ENCODE measurements at regions not wholly inside any gene's neighbourhood (a gene's known extent, or its start where the extent isn't known, plus 50 kb on each side); places are given as distances from the start of the nearest gene placed in this dataset.

DNA sequence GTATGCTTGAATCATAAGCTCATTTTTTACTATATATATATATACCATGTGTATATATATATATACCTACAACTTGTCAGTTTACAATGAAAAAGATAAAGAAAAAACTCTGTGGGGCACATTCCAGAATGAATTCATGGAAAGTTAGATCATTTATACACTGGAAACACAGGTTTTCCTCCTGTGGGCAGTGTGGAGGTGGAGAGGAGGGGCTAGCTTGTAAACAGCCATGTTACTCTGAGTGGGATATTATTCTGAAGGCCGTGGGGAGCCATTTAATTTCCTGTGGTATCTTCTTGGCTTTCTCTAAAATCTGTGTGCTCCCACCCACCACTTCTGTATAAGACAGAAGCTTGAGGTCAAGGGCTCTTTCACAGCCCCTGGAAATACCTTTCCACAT is 273.4 kb upstream of the MTNR1B start:
- H3K27ac ChIP-seq (ENCODE audit: low read length), result no peak overlapping the region
- H3K9me3 Mint-ChIP-seq, result peaks cover 0 to 5% of the 10 kb centered on the region in 2 donors
- ATAC-seq (no peak), DNase-seq (no peak)
- no peak overlapping the region for H3K4me3 Mint-ChIP-seq
- no peaks in the 10 kb centered on the region for H3K4me1 Mint-ChIP-seq
- no peaks in the 10 kb centered on the region for H3K36me3 Mint-ChIP-seq
- no peak overlapping the region for H3K4me3 ChIP-seq (ENCODE audit: low read length)
- H3K27me3 ChIP-seq (ENCODE audit: control insufficient read depth, insufficient read depth, low read length), result no peaks in the 10 kb centered on the region
- no peaks in the 10 kb centered on the region for H3K9me3 ChIP-seq (ENCODE audit: control insufficient read depth, insufficient read depth, low read length)
- intact Hi-C loops (cut with micrococcal nuclease), result no loop called here
- TF ChIP-seq, protein P1, sequence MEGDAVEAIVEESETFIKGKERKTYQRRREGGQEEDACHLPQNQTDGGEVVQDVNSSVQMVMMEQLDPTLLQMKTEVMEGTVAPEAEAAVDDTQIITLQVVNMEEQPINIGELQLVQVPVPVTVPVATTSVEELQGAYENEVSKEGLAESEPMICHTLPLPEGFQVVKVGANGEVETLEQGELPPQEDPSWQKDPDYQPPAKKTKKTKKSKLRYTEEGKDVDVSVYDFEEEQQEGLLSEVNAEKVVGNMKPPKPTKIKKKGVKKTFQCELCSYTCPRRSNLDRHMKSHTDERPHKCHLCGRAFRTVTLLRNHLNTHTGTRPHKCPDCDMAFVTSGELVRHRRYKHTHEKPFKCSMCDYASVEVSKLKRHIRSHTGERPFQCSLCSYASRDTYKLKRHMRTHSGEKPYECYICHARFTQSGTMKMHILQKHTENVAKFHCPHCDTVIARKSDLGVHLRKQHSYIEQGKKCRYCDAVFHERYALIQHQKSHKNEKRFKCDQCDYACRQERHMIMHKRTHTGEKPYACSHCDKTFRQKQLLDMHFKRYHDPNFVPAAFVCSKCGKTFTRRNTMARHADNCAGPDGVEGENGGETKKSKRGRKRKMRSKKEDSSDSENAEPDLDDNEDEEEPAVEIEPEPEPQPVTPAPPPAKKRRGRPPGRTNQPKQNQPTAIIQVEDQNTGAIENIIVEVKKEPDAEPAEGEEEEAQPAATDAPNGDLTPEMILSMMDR (IDR thresholded peaks at IDR 0.05), result no peak
- WGBS (ENCODE audit: insufficient coverage), result 58% methylated on average over 1 of the region's 1 CpG
- no peaks in the 10 kb centered on the region for H3K4me1 ChIP-seq (ENCODE audit: control insufficient read depth, insufficient read depth, low read length)
- H3K27ac Mint-ChIP-seq, result no peak overlapping the region
- no peaks in the 10 kb centered on the region for H3K36me3 ChIP-seq (ENCODE audit: control insufficient read depth, insufficient read depth, low read length)
- no peaks in the 10 kb centered on the region for H3K27me3 Mint-ChIP-seq (ENCODE audit: low read depth in 2 of 2)

DNA sequence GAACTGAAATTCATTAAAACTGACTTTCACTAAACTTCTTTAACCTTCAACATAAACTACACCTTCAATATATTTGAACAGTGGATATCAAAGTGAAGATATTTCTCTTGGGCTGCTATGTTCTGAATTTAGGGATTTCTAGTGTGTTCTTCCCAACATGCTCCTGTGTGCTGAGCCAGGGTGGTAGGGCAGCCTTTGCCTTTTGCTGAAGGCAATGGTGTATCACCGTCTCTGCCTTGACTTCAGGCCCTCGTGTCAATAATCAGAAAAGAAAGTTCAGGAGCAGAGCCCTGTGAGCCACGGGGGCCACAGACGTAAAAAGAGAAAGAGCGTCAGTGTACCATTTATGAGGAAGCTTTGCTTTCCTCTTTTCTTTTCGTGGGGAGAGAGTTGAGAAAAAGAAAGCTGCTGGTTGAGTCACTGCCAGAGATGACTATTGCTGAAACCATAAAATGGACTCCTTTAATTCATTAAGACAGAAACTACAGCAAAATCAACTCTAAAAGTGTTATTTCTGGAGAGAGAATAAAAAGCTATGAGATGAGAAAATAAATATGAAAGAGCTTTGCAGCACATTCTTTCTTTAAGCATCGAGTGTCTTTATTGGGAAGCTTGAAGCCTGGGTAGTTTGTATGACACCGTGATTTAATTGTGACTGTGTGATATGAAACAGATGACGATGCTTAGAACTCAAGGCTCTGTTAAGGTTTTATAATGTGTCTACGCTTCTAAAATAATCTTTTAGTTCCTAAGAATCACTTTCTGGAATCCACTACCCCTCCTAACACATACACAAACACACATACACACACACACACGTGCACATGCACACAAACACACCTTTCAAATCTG is 271.8 kb upstream of the MTNR1B start:
- Histone ChIP-seq H3K36me3 (ENCODE audit: control insufficient read depth, insufficient read depth, low read length) (no peaks in the 10 kb centered on the region), H3K9me3 (ENCODE audit: control insufficient read depth, insufficient read depth, low read length) (no peaks in the 10 kb centered on the region), H3K27me3 (ENCODE audit: control insufficient read depth, insufficient read depth, low read length) (no peaks in the 10 kb centered on the region), H3K27ac (ENCODE audit: low read length) (no peak overlapping the region), H3K4me1 (ENCODE audit: control insufficient read depth, insufficient read depth, low read length) (no peaks in the 10 kb centered on the region), H3K4me3 (ENCODE audit: low read length) (no peak overlapping the region)
- Mint-ChIP-seq H3K36me3 (no peaks in the 10 kb centered on the region), H3K9me3 (peaks cover 2 to 5% of the 10 kb centered on the region in 2 donors), H3K27ac (no peak overlapping the region), H3K4me3 (no peak overlapping the region), H3K27me3 (ENCODE audit: low read depth in 2 of 2) (no peaks in the 10 kb centered on the region), H3K4me1 (no peaks in the 10 kb centered on the region)
- intact Hi-C loops (cut with micrococcal nuclease), result no loop called here
- WGBS (ENCODE audit: insufficient coverage), result 72% methylated on average over 10 of the region's 11 CpGs
- TF ChIP-seq, protein P1 (IDR thresholded peaks at IDR 0.05), result no peak
- ATAC-seq (no peak), DNase-seq (no peak)

DNA sequence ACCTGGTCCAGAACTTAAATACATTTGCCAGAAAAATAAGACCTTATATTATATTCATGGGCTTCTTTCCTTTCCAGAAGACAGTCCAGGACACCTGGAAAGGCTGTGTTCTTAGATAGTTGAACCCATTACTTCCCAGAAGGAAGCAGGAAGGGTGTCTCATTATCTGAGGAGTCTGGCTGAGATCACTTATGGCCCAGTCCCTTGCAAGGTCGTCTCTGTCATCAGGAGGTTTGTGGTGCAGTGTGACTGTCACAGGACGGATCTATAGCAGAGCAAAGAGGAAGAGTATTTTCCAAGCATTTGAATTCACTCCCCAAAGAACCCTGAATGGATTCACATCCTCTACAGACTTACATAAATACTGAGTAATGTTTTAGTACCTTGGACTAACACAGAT is 270.7 kb upstream of the MTNR1B start:
- Histone ChIP-seq H3K36me3 (ENCODE audit: control insufficient read depth, insufficient read depth, low read length) (no peaks in the 10 kb centered on the region), H3K4me3 (ENCODE audit: low read length) (no peak overlapping the region), H3K27ac (ENCODE audit: low read length) (no peak overlapping the region), H3K27me3 (ENCODE audit: control insufficient read depth, insufficient read depth, low read length) (no peaks in the 10 kb centered on the region), H3K4me1 (ENCODE audit: control insufficient read depth, insufficient read depth, low read length) (no peaks in the 10 kb centered on the region), H3K9me3 (ENCODE audit: control insufficient read depth, insufficient read depth, low read length) (no peaks in the 10 kb centered on the region)
- WGBS (ENCODE audit: insufficient coverage), result 64% methylated on average over 1 of the region's 2 CpGs
- Mint-ChIP-seq H3K4me3 (no peak overlapping the region), H3K27me3 (ENCODE audit: low read depth in 2 of 2) (no peaks in the 10 kb centered on the region), H3K36me3 (no peaks in the 10 kb centered on the region), H3K27ac (no peak overlapping the region), H3K9me3 (peaks cover 5 to 6% of the 10 kb centered on the region in 2 donors), H3K4me1 (no peaks in the 10 kb centered on the region)
- ATAC-seq, result no peak
- intact Hi-C loops (cut with micrococcal nuclease), result no loop called here
- no peak for DNase-seq
- TF ChIP-seq, protein P1 (IDR thresholded peaks at IDR 0.05), result no peak
